B cell (primary cell): ENCODE measurements at regions not wholly inside any gene's neighbourhood (a gene's known extent, or its start where the extent isn't known, plus 50 kb on each side); places are given as distances from the start of the nearest gene placed in this dataset.

Experiments used
- CTCF ChIP-seq: fragments of 200-600 bp; IDR thresholded peaks from one replicate; pipeline ENCODE4 v1.8.0; 2022; ENCODE audit warnings: antibody characterized with exemption, mild to moderate bottlenecking
- EZH2 ChIP-seq: IDR thresholded peaks from 2 replicates; pipeline ENCODE4 v1.6.1; 2012; ENCODE audit warnings: borderline replicate concordance, low read depth, mild to moderate bottlenecking, moderate library complexity, low read length; ENCODE audit not compliant: insufficient read depth, poor library complexity, severe bottlenecking

- TF ChIP-seq CTCF (no peak), EZH2 (no peak)
Observed at GRCh38 chr4:84235126-84235944, 263.8 kb downstream of the NKX6-1 start.
